ENCODE measurements at regions not wholly inside any gene's neighbourhood (a gene's known extent, or its start where the extent isn't known, plus 50 kb on each side); places are given as distances from the start of the nearest gene placed in this dataset.

DNA sequence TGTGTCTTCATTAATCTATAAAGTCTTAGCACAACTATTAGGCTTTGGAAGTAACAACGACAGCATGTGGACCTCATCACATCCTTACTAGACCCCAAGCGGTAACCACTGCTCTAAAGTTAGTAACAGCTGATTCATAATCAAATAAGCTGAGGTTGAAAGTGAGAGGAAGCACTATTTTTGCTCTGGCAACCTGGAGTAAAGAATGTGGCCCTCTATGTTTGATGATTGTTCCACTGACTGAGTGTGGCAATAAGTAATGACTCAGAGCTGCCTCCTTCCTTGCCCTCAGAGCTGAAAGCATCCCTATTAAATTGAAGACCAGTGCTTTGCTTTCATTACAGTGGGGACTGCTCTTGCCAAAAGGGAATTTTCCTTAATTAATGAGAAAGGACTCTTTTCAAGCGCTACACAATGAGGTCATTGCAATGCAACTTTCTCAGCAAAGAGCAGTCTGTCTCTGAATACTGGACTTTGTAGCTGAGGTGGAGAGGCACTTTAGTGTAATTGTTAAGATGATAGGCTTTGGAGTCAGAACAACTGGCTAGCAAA is 906.1 kb upstream of the RAG2 start (continued):
- TF ChIP-seq, protein P1, sequence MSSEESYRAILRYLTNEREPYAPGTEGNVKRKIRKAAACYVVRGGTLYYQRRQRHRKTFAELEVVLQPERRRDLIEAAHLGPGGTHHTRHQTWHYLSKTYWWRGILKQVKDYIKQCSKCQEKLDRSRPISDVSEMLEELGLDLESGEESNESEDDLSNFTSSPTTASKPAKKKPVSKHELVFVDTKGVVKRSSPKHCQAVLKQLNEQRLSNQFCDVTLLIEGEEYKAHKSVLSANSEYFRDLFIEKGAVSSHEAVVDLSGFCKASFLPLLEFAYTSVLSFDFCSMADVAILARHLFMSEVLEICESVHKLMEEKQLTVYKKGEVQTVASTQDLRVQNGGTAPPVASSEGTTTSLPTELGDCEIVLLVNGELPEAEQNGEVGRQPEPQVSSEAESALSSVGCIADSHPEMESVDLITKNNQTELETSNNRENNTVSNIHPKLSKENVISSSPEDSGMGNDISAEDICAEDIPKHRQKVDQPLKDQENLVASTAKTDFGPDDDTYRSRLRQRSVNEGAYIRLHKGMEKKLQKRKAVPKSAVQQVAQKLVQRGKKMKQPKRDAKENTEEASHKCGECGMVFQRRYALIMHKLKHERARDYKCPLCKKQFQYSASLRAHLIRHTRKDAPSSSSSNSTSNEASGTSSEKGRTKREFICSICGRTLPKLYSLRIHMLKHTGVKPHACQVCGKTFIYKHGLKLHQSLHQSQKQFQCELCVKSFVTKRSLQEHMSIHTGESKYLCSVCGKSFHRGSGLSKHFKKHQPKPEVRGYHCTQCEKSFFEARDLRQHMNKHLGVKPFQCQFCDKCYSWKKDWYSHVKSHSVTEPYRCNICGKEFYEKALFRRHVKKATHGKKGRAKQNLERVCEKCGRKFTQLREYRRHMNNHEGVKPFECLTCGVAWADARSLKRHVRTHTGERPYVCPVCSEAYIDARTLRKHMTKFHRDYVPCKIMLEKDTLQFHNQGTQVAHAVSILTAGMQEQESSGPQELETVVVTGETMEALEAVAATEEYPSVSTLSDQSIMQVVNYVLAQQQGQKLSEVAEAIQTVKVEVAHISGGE (CRISPR knock-in tag; IDR thresholded peaks at IDR 0.05): no peak
- peak; percentile 98 for TF ChIP-seq CREM (IDR thresholded peaks at IDR 0.05; ENCODE audit: low read depth)
- no peak for TF ChIP-seq YY1 (IDR thresholded peaks at IDR 0.05; ENCODE audit: low read depth, low read length)
- TF ChIP-seq NR2C2 (IDR thresholded peaks at IDR 0.05; ENCODE audit: borderline replicate concordance, control insufficient read depth, insufficient read length, low read depth): no peak
- TF ChIP-seq ZNF24 (IDR thresholded peaks at IDR 0.05): 0 out of 2 replicates have a peak, but pooled peaks have one; percentile 34
- peak; percentile 70 for TF ChIP-seq GABPA (IDR thresholded peaks at IDR 0.05; ENCODE audit: low read depth)
- TF ChIP-seq TAF1 (IDR thresholded peaks at IDR 0.05; ENCODE audit: borderline replicate concordance, low read depth, low read length): no peak
- TF ChIP-seq, protein P2, sequence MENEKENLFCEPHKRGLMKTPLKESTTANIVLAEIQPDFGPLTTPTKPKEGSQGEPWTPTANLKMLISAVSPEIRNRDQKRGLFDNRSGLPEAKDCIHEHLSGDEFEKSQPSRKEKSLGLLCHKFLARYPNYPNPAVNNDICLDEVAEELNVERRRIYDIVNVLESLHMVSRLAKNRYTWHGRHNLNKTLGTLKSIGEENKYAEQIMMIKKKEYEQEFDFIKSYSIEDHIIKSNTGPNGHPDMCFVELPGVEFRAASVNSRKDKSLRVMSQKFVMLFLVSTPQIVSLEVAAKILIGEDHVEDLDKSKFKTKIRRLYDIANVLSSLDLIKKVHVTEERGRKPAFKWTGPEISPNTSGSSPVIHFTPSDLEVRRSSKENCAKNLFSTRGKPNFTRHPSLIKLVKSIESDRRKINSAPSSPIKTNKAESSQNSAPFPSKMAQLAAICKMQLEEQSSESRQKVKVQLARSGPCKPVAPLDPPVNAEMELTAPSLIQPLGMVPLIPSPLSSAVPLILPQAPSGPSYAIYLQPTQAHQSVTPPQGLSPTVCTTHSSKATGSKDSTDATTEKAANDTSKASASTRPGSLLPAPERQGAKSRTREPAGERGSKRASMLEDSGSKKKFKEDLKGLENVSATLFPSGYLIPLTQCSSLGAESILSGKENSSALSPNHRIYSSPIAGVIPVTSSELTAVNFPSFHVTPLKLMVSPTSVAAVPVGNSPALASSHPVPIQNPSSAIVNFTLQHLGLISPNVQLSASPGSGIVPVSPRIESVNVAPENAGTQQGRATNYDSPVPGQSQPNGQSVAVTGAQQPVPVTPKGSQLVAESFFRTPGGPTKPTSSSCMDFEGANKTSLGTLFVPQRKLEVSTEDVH (IDR thresholded peaks at IDR 0.05; ENCODE audit: low read depth, partially characterized antibody): no peak
- TF ChIP-seq NFXL1 (IDR thresholded peaks at IDR 0.05; ENCODE audit: borderline replicate concordance): no peak
- TF ChIP-seq, protein P3, sequence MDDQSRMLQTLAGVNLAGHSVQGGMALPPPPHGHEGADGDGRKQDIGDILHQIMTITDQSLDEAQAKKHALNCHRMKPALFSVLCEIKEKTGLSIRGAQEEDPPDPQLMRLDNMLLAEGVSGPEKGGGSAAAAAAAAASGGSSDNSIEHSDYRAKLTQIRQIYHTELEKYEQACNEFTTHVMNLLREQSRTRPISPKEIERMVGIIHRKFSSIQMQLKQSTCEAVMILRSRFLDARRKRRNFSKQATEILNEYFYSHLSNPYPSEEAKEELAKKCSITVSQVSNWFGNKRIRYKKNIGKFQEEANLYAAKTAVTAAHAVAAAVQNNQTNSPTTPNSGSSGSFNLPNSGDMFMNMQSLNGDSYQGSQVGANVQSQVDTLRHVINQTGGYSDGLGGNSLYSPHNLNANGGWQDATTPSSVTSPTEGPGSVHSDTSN (IDR thresholded peaks at IDR 0.05; ENCODE audit: insufficient replicate concordance, low read depth, low read length): peak; percentile 41
- TF ChIP-seq, protein P4, sequence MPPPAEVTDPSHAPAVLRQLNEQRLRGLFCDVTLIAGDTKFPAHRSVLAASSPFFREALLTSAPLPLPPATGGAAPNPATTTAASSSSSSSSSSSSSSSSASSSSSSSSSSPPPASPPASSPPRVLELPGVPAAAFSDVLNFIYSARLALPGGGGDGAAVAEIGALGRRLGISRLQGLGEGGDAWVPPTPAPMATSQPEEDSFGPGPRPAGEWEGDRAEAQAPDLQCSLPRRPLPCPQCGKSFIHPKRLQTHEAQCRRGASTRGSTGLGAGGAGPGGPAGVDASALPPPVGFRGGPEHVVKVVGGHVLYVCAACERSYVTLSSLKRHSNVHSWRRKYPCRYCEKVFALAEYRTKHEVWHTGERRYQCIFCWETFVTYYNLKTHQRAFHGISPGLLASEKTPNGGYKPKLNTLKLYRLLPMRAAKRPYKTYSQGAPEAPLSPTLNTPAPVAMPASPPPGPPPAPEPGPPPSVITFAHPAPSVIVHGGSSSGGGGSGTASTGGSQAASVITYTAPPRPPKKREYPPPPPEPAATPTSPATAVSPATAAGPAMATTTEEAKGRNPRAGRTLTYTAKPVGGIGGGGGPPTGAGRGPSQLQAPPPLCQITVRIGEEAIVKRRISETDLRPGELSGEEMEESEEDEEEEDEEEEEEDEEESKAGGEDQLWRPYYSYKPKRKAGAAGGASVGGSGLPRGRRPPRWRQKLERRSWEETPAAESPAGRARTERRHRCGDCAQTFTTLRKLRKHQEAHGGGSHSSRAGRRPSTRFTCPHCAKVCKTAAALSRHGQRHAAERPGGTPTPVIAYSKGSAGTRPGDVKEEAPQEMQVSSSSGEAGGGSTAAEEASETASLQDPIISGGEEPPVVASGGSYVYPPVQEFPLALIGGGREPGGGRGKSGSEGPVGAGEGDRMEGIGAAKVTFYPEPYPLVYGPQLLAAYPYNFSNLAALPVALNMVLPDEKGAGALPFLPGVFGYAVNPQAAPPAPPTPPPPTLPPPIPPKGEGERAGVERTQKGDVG (CRISPR knock-in tag; IDR thresholded peaks at IDR 0.05): no peak
- TF ChIP-seq RAD21 (IDR thresholded peaks at IDR 0.05; ENCODE audit: insufficient read depth, low read depth, low read length): 0 out of 2 replicates have a peak, but pooled peaks have one; percentile 7
- TF ChIP-seq STAT3 (IDR thresholded peaks at IDR 0.05; ENCODE audit: low read depth, low read length): peak; percentile 95
- TF ChIP-seq FOXK2 (IDR thresholded peaks at IDR 0.05): no peak
- peak; percentile 100 for TF ChIP-seq MEF2A (IDR thresholded peaks at IDR 0.05; ENCODE audit: insufficient read depth, low read depth, low read length)
- no peak for TF ChIP-seq ZSCAN29 (IDR thresholded peaks at IDR 0.05)
- TF ChIP-seq ZNF207 (IDR thresholded peaks at IDR 0.05; ENCODE audit: borderline replicate concordance): no peak
- TF ChIP-seq, protein P5, sequence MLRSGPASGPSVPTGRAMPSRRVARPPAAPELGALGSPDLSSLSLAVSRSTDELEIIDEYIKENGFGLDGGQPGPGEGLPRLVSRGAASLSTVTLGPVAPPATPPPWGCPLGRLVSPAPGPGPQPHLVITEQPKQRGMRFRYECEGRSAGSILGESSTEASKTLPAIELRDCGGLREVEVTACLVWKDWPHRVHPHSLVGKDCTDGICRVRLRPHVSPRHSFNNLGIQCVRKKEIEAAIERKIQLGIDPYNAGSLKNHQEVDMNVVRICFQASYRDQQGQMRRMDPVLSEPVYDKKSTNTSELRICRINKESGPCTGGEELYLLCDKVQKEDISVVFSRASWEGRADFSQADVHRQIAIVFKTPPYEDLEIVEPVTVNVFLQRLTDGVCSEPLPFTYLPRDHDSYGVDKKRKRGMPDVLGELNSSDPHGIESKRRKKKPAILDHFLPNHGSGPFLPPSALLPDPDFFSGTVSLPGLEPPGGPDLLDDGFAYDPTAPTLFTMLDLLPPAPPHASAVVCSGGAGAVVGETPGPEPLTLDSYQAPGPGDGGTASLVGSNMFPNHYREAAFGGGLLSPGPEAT (IDR thresholded peaks at IDR 0.05; ENCODE audit: low read depth): peak; percentile 87

All from GM12878 (cell line).